ENCODE measurements at regions not wholly inside any gene's neighbourhood (a gene's known extent, or its start where the extent isn't known, plus 50 kb on each side); places are given as distances from the start of the nearest gene placed in this dataset.

DNA sequence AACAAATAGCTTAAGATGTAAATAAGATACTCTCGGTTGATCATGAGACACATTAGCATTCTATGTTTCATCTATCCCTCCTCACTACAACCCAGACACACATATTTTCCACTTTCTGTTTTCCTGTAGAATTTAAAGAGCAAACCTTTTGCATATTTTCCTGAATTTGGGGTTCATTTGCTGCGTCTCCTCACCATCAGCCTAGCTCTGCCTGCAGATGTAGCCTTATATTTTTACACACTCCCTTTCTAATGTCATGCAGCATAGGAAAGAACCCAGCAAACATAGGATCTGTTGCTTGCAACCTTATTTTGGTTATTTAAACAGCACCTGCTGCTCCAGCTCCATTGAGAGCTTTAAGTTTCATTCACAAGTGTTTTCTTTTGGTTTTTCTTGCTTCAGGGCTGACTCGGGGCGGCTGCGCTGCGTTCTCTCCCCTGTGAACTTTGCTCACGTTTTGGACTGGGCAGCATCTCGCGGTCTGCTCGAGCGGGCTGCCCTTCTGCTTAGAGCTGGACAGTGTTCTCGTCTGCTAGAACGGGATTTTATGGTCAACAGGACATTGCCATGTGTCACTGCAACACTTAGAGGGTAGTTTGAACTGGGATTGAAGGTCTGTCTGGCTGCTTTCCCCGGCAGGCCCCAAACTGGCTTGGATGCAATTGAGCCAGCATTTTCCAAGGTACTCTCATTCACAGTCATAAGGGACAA lies 57.8 kb upstream of the VRK1 start:
- TF ChIP-seq, protein P1, sequence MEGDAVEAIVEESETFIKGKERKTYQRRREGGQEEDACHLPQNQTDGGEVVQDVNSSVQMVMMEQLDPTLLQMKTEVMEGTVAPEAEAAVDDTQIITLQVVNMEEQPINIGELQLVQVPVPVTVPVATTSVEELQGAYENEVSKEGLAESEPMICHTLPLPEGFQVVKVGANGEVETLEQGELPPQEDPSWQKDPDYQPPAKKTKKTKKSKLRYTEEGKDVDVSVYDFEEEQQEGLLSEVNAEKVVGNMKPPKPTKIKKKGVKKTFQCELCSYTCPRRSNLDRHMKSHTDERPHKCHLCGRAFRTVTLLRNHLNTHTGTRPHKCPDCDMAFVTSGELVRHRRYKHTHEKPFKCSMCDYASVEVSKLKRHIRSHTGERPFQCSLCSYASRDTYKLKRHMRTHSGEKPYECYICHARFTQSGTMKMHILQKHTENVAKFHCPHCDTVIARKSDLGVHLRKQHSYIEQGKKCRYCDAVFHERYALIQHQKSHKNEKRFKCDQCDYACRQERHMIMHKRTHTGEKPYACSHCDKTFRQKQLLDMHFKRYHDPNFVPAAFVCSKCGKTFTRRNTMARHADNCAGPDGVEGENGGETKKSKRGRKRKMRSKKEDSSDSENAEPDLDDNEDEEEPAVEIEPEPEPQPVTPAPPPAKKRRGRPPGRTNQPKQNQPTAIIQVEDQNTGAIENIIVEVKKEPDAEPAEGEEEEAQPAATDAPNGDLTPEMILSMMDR (IDR thresholded peaks at IDR 0.05), result no peak
- no peak for TF ChIP-seq POLR2AphosphoS5 (IDR thresholded peaks at IDR 0.05)
- no peak for TF ChIP-seq EP300 (IDR thresholded peaks at IDR 0.05)
